GDM1 (cell line): ENCODE measurements at regions not wholly inside any gene's neighbourhood (a gene's known extent, or its start where the extent isn't known, plus 50 kb on each side); places are given as distances from the start of the nearest gene placed in this dataset.
A peak's percentile ranks its signal among the peaks of the same experiment; 100 is the strongest.
"Not testable (repeated sequence)": the region's sequence is repeated elsewhere in the genome, so short reads cannot be mapped to it uniquely, and the experiment has no call there.

Experiments used
- DNase-seq: peaks from one replicate; lab custom pipeline; 2025; lab: John Stamatoyannopoulos, UW

GRCh38 chr6:120498711-120499110 is 835.6 kb downstream of the TBC1D32 start:
- no peak for DNase-seq

- DNase-seq, result no peak
These were observed 837.6 kb downstream of the TBC1D32 start for GRCh38 chr6:120496661-120497060.

- no peak for DNase-seq
These were observed 840.8 kb downstream of the TBC1D32 start for GRCh38 chr6:120493505-120493904.

- no peak for DNase-seq
These were observed 844.3 kb downstream of the TBC1D32 start for GRCh38 chr6:120489941-120490340.

GRCh38 chr6:120484146-120484545 is 850.1 kb downstream of the TBC1D32 start:
- no peak for DNase-seq

- DNase-seq, result no peak
These were observed 855.6 kb downstream of the TBC1D32 start for GRCh38 chr6:120478650-120479049.

- DNase-seq, result no peak
These were observed 860.5 kb downstream of the TBC1D32 start for GRCh38 chr6:120473804-120474203.

- DNase-seq, result no peak
These were observed 865.8 kb downstream of the TBC1D32 start for GRCh38 chr6:120468486-120468885.

- no peak for DNase-seq
These were observed 882.8 kb downstream of the TBC1D32 start for GRCh38 chr6:120451508-120451907.

GRCh38 chr6:120447605-120448004 is 886.7 kb downstream of the TBC1D32 start:
- no peak for DNase-seq

- not testable (repeated sequence) for DNase-seq
These were observed 901.4 kb downstream of the TBC1D32 start for GRCh38 chr6:120432840-120433239.

GRCh38 chr6:120431841-120432240 is 902.4 kb downstream of the TBC1D32 start:
- DNase-seq, result no peak

GRCh38 chr6:120411394-120411793 is 922.9 kb downstream of the TBC1D32 start:
- no peak for DNase-seq

- no peak for DNase-seq
These were observed 923.7 kb downstream of the TBC1D32 start for GRCh38 chr6:120410586-120410985.

GRCh38 chr6:120407696-120408095 is 926.6 kb downstream of the TBC1D32 start:
- no peak for DNase-seq

GRCh38 chr6:120405947-120406346 is 928.3 kb downstream of the TBC1D32 start:
- no peak for DNase-seq

- DNase-seq, result no peak
These were observed 938.5 kb downstream of the TBC1D32 start for GRCh38 chr6:120395784-120396183.

GRCh38 chr6:120395330-120395729 is 939.0 kb downstream of the TBC1D32 start:
- no peak for DNase-seq

GRCh38 chr6:120392941-120393340 is 941.3 kb downstream of the TBC1D32 start:
- no peak for DNase-seq

- no peak for DNase-seq
These were observed 949.6 kb downstream of the TBC1D32 start for GRCh38 chr6:120384671-120385070.

- DNase-seq, result no peak
These were observed 950.6 kb downstream of the TBC1D32 start for GRCh38 chr6:120383681-120384080.

- DNase-seq, result peak; percentile 1
These were observed 955.6 kb downstream of the TBC1D32 start for GRCh38 chr6:120378582-120379220.

- DNase-seq, result no peak
These were observed 961.1 kb downstream of the TBC1D32 start for GRCh38 chr6:120373185-120373584.

- DNase-seq, result no peak
These were observed 970.9 kb downstream of the TBC1D32 start for GRCh38 chr6:120363429-120363828.
